Forelimb muscle (tissue), 1 donor: ENCODE measurements at regions not wholly inside any gene's neighbourhood (a gene's known extent, or its start where the extent isn't known, plus 50 kb on each side); places are given as distances from the start of the nearest gene placed in this dataset.

Source experiments
- DNase-seq: peaks from one replicate; pipeline ENCODE4 v3.0.0-alpha.2; 2013; ENCODE audit warnings: low read depth

DNA sequence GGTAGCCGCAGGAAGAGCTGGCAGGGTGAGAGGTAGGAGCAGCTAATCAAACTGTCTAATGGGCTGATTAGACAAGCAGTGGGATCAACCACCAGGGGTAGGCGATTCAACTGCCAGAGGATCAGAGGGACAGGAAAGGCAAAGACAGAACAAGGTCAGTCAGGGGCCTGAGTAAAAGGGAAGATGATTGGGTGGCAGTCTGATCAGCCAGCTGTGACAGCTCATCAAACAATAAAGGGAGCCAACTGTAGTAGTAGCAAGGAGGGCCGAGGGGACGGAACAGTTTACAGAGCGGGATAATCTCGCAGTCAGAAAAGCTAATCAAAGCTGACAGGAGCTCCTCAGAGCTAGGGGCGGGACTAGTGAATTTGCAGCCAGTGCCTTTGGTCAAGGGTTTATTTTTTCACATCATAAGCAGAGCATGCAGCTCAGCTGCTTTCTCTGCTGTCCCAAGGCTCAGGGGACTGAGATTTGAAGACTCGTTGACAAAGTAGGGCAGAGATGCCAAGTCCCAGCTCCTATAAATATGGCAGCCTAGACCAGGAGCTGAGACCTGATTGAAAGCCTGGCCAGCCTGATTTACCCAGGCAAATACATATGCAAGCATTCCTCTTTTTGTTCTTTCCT lies 418.2 kb downstream of the GABRG2 start:
- DNase-seq, result no peak

DNA sequence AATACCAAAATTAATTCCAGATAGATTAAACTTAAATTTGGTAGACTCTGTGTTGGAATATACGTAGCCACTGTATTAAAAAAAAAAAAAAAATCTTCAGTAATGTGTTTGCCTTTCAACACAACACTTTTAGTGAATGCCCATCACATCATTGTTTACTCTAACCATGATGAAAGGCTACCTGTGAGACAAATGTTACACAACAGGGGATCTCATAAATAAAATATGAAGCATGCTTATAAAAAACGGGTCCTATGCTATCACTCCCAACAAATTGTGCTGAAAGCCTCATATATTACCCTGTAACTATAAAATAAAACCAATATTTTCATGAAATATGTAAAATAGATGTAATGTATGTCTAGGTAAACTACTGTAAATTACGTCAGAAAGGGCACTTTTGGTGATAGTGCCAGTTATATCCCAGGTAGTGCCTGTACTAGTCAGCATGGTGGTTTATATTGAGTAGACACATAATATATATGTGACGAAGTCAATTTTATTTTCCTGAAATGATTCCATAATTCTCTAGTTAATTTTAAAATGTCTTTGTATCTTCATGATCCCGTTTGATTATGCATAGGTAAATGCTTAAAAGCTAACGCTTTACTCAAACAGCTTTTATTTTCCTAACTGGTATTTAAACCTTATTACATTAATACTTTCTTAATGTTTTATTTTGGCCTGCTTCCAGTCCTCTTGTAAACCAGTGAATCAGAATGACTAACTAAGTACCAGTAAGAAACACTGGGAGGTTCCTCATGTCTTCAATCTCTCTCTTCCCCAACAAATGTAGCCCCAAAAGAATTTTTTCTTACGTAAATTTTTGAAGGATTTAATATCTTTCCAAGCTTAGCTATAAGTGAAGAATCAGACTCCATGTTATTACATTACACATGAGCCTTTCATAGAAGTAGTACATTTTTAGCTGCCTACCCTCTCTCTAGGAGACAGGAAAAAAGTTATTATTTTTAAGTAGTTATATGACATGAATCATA lies 420.3 kb downstream of the GABRG2 start:
- no peak for DNase-seq

DNA sequence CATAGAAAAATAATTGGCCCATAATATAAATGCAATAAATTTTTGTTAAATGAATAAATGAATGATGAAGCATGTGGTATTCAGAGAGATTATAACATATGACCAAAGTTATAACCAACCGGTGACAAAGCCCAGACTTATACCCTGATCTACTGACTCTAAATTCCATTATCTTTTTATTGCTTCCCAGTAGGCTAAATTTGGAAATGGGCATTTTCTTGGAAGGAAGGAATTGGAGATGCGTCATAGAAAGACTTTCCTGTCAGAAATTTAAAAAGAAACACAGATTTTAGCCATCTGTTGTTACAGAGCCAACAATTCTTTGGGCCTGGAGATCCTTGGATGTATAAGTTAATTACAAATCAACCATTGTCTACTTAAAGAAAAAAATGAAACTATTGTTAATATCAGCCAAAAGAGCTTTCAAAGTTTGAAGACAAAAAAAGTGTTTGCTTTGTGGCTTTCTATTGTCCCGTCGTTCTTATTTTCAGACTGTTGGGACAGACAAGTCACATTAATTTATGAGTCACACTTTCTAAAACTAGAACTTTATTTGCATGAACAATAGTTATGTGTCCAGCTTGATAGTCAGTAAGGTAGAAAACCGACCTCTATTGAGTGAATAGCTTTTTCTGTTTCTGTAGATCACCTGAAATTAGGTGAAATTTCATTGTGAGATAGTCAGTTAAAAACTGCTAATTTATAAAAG lies 428.7 kb downstream of the GABRG2 start:
- no peak for DNase-seq

DNA sequence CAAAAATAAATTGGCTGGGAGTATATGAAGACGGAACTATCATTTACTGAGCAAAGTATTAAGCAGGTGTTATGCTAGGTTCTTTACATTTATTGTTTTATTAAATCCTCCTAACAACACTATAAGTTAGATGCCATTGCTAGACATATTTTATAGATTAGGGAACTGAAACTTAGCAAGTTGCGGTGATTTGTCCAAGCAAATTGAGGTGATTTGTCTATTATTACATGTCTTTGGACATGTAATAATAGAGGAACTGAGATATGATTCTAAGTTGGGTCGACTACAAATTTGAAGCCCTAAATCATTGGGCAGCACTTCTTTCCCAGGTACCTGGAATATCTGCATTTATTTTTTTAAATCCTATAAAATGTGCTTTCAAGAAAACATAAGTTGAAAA lies 429.9 kb downstream of the GABRG2 start:
- no peak for DNase-seq

DNA sequence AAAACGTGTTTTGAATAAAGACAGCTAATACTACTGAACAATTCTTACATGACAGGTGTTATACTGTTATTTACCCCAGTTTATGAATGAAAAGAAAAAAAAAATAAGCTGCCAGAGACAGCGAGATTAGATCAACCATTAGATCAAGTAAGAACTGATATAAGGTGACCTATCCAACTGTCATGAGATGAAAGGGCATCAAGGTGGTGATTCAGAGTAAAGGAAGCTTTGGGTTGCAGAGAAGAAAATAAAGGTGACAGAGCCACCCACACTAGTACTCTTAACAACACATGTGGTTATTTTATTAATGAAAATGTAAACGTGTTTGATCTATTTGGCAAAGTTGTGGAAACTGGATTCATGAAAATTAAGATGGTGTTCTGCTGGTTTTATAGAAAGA lies 435.2 kb downstream of the GABRG2 start:
- DNase-seq, result no peak

DNA sequence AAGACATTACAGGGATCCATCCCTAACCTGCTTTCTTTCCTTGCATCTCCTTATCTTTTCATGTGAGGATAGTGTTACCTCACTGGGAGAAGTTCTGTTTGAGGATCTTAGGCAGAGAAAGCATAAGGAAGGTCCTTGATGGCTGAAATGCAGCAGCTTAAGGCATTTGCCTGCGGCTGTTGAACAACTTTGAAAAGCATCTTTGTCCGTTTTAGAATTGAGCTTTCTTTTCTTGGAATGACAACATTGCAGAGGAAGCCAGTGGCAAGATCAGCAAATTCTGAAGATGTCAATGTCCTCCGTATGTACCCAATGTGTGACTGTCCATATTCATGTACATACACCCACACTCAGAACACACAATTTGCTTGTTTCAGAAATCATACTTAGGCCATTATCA lies 436.2 kb downstream of the GABRG2 start:
- no peak for DNase-seq

DNA sequence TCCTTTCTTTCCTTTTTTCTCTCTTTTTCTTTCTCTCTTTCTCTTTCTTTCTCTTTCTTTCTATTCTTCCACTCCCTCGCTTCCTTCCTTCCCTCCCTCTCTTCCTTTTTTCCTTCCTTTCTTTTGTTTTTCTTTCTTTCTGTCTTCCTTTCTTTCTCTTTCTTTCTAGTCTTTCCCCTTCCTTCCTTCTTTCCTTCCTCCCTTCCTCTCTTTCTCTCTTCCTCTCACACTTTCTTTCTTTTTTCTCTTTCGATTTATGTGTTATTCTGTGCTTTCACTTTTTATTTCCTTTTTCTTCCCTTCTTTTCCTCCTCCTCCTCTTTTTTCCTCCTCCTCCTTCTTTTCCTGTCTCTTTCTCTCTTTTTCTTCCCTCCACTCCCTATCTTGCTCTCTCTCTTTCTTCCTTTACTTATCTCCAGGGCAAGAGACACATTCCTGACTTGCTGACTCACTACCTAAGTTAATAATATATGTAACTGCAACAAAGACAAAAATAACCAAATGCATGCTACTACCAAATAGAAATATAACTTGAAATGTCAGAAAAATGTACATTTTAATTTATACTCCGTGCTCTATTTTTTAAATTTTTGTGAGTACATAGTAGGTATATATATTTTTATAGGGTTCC lies 445.5 kb downstream of the GABRG2 start:
- no peak for DNase-seq

DNA sequence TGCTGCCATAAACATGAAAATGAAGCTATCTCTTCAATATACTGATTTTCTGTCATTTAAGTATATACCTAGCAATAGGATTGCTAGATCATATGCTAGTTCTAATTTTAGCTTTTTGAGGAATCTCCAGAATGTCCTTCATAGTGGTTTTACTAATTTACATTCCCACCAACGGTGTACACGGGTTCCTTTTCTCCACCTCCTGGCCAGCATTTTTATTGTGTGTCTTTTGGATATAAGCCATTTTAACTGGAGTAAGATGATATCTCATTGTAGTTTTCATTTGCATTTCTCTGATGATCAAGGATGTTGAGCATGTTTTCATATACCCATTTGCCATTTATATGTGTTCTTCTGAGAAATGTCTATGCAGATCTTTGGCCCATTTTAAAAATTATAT lies 446.5 kb downstream of the GABRG2 start:
- no peak for DNase-seq

DNA sequence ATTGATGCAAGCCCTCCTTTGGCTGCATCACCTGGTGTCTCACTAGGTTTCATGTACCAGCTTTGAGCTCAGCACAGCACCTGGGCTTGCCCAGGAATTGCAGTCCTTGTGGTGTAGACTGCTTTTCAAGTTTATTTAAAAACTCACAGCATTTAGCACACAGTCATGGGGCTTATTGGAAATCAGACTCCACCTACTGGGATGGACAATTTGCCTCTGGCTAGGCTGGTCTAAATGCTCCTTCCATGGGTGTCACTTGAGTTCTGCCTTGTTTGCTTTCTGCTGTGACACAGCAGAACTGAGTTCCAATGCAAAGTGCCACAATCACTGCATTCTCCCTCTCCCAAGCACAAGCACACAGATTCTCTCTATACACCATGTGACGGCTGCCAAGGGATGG lies 453.3 kb downstream of the GABRG2 start:
- DNase-seq, result no peak

DNA sequence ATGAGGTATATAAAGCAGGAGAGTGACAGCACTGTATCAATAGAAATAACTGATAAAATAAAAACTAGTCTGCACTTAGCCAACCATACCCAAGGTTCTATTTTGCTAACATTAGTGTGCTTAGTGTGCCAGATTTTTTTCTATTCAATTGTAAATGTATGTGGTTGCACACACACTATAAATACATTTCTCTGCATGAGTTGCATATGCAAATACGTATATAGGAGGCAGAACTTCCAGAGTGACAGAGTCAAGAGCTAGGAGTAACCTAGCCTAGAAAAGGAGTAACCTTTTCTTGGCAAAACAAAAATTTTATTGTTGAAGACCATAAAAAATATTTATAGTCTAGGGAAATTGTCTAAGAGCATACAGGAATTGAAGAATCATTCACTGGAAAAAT lies 461.6 kb downstream of the GABRG2 start:
- DNase-seq, result no peak

DNA sequence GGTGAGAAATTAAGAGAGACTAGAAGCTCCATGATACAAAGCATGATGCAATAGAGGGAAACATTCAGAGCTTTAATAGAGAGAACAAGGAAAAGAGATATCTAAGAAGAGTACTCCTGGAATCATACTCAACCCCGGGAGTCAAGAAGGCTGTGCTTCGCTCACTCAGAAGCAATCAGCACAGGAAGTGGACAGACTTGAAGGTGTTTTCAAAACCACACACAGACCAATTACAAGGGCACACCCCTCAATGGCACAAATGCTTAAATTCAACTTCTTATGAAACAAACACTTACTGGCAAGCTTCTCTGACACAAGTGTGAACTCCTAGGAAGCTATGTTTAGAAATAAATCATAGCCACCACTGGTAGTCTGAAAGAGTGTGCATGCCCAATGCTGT lies 462.3 kb downstream of the GABRG2 start:
- DNase-seq, result no peak

DNA sequence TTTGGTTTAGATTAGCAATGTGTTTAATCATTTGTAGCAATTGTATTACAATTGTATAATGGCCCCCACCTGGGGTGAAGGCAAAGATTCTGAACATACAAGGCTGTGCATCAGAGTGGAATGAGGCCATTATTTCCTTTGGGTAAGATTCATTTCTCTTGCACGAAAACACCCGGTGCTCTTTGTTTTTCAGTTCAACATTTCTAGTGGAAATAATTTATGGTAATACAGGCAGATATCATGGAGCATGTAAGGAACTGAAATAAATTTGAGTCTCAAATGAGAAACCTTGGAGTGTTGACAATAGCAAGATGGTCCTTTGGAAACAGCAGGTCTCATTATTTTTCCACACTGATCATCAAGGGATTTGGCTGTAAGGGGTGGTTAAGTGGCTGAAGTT lies 475.9 kb downstream of the GABRG2 start:
- DNase-seq, result no peak

DNA sequence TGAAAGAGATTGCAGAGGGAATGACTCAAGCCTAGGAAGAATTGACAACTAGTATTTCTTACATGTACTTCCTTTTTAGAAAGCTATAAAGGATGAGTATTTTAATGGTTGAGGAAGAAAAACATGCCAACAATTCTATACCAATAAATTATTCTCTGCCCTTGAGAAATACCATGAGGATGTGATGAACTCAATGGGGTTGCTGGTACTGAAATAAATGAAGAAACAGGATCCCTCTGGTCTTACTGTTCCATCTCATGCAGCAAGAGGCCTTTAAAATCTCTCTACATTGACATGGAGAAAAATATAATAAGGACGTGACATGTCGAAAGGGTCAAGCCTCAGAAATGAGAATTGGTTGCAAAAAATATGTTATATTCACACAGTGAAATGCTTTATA lies 477.3 kb downstream of the GABRG2 start:
- DNase-seq, result no peak

DNA sequence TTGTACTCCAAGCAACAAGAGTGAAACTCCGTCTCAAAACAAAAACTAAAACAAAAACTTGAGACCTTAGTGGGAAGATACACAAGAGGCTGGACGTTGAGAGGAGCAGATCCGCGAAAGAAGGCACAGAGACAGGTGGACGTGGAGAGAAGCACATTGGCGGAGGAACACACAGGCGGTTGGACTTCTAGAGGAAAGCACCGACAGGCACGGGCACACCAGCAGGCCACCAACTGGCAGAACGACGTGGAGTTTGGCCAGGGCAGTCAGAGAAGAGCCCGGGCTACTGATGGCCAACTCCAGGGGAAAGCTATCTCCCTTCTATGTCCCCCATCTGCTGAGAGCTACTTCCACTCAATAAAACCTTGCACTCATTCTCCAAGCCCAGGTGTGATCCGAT lies 482.7 kb downstream of the GABRG2 start:
- DNase-seq, result no peak

DNA sequence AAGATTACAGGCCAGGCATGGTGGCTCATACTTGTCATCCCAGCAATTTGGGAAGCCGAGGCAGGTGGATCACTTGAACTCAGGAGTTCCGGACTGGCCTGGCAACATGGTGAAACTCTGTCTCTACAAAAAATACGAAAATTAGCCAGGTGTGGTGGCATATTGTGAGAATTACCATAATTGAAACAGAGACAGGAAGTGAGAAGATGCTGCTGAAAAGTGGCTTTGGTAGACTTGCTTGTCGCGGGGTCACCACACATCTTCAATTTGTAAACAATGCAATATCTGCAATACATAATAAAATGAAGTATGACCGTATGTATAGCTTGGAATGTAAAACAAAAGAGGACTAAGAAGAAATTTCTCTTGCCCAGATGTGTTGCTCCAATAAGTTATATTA lies 490.5 kb downstream of the GABRG2 start:
- DNase-seq, result no peak

DNA sequence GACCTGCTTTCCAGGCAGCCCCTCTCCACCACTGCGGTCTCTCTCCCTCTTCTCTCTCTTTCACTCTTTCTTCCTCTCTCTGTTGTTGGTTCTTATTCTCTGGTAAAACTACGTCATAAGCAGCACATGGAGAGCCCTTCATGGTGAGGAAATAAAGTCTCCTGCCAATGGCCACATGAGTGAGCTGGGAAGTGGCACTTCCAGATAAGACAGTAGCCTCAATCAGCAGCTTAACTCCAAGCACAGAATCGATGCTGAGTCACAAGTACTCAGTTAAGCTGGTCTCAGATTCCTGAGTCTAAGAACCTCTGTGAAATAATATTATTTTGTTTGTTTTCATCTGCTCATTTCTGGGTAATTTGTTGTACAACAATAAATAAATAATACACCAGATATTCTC lies 500.1 kb downstream of the GABRG2 start:
- no peak for DNase-seq

DNA sequence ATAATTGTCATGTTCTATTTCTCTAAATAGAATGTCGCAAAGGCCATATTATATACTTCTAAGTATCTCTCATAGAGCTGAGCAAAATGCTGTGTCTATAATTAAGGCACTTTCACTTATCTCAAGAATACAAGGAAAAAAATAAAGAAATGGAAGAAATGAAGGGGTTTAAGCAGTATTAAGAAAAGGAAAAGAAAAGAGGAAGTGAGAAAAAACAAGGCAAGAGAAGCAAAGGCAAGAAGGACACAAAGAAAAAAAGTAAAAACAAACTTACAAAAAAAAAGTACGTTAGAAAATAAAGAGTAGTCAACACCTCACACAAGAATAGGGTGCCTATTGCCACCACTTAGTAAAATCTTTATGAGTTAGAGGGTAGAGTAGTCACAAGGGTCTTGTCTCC lies 506.2 kb downstream of the GABRG2 start:
- no peak for DNase-seq

DNA sequence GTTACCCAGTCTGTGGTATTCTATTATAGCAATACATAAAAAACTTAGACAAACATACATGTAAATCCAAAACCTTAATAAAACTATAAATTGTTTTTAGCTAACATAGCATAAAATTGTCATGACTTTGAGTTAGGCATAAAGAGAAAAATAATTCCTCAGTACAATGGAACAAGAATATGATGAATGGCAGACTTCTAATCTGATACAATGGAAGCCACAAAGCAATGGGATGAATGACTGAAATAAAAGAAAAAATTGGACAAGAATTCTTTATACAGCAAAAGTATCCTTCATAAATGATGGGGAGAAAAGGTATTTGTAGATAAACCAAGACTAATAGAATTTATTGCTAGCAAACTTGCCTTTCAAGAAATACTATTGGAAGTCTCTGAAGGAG lies 524.2 kb downstream of the GABRG2 start:
- no peak for DNase-seq

DNA sequence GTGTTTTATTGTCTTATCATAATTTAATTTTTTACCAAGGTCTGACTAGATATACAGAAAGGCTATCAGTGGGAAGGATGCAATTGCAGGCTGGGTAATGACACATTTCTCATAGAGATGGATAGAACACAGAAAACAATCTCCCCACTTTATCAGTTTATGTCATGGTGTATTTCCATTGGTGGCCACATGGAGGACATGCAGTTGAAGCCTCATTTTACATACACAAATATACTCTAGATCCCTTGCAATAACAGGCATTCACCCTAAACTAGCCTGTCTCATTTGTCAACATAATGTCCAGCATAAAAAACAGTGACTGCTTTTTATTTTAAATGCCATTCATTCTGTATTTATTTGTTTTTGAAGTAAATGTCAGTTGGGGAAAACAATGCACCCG lies 526.3 kb downstream of the GABRG2 start:
- DNase-seq, result no peak

DNA sequence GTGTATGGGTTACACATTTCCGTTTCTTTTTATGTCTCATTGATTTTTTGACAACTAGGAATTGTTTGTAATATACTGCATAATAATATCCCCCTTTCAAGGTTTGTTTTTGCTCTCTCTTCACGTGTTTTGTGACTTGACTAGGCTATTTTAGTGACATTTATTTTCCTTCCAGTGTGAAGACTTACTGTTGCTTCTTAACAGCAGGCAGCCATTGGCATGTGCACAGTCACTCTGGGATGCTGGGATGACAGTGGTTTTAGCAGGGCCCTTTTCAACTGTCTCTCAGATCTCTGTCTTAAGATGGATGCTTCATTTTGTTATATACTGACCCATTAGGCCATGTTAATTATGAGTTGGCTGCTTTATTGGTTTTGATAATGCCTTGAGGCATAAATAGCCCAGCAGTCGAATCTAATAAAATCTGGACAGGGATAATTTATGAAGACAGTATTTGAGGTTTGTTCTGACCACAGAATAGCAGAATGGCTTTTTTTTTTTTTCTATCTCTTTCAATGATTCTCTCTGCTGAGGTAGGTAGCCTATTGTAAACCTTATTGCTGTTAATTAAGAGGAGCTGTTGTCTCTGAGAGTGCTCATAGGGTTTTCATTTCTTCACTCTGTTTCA lies 536.0 kb downstream of the GABRG2 start:
- no peak for DNase-seq

DNA sequence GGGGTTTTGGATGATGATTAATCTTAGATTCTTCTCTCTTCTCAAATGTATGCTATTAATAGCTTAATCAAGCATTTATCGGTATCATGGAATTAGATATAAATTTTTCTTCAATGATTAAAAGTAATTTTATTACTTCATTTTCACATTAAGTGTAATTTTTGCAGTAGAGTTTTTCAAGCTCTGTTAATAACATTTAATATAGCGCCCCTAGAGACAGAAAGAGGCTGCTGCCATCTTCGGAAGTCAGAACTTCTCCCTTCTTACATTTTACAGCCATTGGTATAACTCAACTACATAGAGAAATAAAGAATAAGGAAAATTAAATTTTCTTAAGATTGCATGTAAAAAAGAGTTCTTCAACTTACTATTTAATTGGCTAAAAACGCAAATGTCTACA lies 540.3 kb downstream of the GABRG2 start:
- DNase-seq, result no peak
